ENCODE measurements at regions not wholly inside any gene's neighbourhood (a gene's known extent, or its start where the extent isn't known, plus 50 kb on each side); places are given as distances from the start of the nearest gene placed in this dataset.

GRCh38 chr2:18149660-18150246, 271.3 kb downstream of the KCNS3 start:
- peak; percentile 40 for DNase-seq (ENCODE audit: low spot score)

- DNase-seq (ENCODE audit: low spot score) = no peak
Measured at GRCh38 chr2:18136881-18137475, 258.5 kb downstream of the KCNS3 start.

- DNase-seq (ENCODE audit: low spot score) = no peak
Measured at GRCh38 chr2:18133310-18133709, 254.8 kb downstream of the KCNS3 start.

DNA sequence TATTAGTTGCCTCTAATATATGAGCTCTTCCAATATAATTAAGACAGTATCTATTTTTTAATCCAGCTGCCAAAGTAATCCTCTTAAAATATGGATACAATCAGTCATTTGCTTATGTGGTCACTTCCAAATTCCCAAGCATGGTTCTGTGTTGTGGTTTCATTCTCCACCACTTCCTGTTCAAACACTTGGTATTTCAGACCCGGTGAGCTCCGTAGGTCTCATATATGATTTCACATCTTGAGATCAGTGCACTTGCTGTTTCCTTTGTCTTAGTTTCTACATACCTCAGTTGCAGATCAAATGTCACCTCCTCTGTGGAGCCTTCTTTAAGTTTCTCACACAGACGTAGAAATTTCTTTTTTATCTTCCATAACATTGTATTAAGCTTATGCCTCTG, 254.2 kb downstream of the KCNS3 start:
- DNase-seq (ENCODE audit: low spot score) = no peak

- no peak for DNase-seq (ENCODE audit: low spot score)
Measured at GRCh38 chr2:18131761-18132160, 253.3 kb downstream of the KCNS3 start.

DNA sequence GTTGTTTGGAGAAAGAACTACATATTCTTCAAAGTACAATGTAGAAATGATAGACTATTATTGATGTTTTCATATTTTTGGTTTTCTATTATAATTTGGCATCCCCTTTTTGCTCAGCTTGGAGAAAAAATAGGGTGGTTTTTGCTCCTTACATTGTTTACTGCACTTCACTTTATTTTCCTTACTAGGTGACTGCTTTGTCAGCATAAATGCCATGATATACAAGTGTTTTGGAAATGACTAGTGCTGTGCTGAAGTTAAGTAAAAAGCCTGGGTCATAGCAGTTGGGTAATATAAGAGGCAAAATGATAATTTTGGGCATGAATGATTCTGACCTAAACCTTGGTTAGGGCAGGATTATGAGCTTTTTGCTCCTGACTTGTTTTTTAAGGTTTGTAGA, 250.9 kb downstream of the KCNS3 start:
- DNase-seq (ENCODE audit: low spot score) = no peak

- no peak for DNase-seq (ENCODE audit: low spot score)
Measured at GRCh38 chr2:18125303-18125702, 246.8 kb downstream of the KCNS3 start.

DNA sequence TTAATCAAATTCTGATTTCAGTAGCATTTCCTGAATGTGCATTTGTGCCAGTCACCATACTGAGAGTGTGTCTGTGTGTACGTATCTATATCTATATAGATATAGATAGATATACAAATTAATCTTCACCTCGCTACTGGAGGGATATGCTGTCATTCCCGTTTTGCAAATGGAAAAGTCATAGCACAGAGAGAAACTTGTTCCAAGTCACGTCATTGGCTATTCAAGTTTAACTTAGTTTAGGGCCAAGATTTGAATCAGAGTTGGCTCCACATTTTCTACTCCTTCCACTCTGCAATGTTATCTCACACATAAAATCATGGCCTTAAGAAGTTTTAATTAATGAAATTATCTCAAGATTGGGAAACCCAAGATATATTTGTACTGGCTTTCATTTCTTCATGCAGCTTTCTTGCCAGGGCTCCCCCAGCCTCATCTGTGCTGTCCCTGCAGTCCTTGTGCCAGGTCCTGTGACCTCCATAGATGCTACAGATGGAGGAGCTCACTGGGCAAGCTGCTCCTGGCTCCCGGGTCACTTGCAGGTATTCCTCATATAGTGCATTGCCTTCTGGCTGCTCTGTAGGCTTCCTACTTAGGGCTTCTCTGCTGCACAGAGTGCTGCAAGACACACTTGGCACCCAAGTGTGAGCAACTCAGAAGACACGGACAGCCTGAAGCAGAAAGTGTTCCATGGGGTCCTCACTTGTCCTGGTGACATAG, 245.8 kb downstream of the KCNS3 start:
- DNase-seq (ENCODE audit: low spot score) = no peak

DNA sequence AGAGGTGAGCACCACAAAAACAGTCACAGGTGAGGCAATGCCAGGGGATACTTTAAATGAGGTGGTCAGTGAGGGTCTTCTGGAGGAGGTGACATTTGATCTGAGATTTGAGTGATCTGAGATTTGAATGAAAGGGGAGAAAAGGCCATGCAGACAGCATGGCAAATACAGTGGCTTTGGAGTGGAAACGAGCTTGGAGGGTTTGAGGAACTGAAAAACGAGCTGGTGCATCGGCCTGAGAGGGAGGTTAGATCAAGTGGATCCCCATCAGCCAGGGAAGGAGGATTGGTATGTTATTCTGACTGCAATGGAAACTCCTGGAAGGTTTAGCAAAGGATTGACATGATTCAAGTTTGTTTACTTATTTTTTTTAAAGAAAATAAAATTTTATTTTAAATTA, 245.1 kb downstream of the KCNS3 start:
- no peak for DNase-seq (ENCODE audit: low spot score)

GRCh38 chr2:18123211-18123570, 244.7 kb downstream of the KCNS3 start:
- DNase-seq (ENCODE audit: low spot score) = peak; percentile 77

DNA sequence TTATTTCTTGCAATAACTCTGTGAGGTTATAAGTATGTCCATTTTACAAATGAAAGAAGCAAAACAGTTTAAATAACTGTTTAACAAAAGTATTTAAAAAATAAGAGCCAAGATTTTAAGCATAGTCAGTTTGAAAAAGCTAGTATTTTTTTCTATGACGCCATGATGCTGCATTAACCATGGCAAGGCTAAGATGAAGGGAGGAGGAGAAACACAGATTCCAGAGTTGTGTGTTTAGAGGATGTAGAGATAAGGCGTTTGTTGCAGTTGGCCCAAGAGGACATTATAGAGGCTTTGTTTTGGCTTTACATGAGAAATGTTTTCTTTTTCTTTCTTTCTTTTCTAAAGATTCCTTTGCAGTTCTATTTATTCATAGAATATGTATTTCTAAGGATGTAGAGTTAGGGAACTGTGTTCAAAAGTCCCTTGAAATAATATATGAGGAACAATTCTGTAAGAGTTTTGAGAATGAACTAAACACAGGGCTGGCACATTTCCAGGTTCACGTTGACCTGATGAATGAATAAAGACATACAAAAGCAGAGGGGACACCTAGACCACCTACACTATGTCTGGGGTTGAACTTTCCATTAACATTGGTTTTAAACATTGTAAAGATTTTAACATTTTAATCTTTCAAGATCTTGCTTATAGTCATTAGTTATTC, 244.2 kb downstream of the KCNS3 start:
- no peak for DNase-seq (ENCODE audit: low spot score)

DNA sequence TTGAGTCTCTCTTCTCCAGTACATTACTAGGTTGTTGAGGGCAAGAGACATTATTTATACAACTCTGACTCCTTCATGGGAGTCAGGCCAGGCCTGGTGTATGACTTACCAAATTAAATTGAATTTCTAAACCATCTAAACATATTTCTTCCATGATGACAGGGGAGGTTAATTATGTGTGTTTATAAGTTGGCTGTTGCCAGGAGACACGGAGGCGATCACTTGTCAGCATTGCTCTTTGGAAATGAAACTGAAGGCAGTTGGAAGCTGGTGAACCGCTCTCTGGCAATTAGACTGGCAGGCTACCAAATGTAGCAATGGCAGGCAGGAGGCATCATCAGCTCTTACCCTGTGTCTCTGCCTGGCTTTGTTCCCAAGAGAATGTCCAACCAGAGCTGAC, 241.4 kb downstream of the KCNS3 start:
- DNase-seq (ENCODE audit: low spot score) = peak; percentile 48

- no peak for DNase-seq (ENCODE audit: low spot score)
Measured at GRCh38 chr2:18118703-18119102, 240.2 kb downstream of the KCNS3 start.

- DNase-seq (ENCODE audit: low spot score) = no peak
Measured at GRCh38 chr2:18117592-18117991, 239.1 kb downstream of the KCNS3 start.

DNA sequence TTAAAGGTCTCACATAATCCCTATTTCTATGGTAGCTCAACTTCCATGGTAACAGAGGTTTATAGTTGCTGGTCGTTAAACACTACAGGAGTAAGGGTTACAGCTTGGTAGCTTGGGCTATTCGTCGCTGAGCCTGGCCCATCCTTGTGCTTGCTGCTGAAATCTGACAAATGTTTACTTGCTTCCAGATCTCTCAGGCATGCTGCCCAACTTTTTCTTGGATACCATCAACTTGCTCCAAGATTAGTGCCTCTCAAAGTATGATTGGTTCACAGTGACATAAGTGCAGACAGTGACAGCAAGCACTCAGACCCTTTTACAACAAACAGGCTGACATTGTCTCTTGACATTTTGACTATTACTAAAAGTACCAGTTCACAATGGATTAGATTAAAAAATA, 231.8 kb downstream of the KCNS3 start:
- no peak for DNase-seq (ENCODE audit: low spot score)

GRCh38 chr2:18106841-18107240, 228.4 kb downstream of the KCNS3 start:
- DNase-seq (ENCODE audit: low spot score) = no peak

DNA sequence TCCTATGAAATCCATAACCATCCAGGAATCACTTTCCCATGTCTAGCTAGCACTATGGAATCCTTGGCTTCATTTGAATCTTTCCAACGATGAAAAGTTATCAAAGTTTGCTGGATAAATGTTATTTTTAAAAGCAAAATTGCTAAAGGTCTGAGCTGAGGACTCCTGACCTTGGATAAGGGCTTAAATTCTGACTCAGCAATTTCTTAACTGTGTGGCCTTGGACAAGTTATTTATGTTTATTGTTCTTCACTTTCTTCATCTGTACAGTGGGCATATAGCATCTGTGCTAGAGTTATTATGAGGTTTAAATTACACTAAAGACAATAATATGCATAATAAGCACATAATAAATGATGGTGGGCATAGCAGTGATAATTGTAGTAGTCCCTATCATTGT, 227.5 kb downstream of the KCNS3 start:
- DNase-seq (ENCODE audit: low spot score) = no peak

DNA sequence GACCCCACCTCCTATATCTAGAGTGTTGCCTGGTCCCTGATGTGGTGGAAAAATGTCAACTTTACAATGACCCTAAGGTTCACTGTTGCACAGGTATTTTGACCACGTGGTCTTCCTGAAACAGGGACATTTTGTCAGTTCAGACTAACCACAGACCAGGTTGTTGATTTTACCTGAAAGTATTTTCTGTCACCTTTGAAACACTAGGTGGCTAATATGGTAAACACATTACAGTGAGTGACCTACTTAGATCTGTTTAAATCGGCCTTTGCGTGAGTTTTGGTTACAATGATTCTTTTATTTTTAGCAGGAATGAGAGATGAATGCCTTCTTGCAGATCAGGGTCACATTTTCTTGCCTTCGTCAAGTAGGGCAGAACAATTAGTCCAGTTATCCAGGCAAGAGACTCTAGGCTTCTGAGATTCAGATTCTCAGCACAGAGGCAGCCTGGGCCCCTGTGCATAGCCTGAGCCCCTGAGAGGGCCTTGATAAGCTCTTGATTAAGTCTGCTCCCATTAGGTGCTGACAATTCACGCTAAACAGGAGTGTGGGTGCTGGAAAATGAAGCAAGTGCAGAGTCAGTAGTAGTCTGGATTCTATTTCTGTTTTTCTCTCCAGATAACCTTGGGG, 226.2 kb downstream of the KCNS3 start:
- no peak for DNase-seq (ENCODE audit: low spot score)

DNA sequence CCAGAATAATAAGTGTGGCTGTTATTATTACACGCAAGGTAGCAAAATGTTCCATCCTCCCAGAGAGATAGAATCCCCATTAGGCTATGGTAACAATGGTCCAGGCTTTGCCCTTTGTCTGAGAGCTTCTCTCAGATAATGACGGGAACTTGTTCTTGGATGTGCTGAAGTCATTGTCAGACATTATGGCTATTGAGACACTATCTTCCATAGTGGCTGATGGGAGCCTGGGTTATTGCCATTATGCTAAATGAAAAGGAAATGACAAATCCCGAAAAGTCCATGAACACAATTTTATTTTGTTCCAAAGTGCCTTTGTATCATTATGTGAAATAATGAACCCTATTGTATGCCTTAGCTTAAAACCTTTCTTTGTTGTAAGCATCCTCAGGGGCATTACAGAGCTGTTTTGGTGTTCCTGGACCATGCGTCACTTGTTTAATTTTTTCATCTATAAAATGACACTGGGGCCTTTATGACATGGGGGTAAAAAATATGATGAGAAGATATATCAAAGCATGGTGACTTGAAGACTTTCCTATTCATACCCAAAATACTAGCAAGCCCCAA, 218.5 kb downstream of the KCNS3 start:
- no peak for DNase-seq (ENCODE audit: low spot score)

DNA sequence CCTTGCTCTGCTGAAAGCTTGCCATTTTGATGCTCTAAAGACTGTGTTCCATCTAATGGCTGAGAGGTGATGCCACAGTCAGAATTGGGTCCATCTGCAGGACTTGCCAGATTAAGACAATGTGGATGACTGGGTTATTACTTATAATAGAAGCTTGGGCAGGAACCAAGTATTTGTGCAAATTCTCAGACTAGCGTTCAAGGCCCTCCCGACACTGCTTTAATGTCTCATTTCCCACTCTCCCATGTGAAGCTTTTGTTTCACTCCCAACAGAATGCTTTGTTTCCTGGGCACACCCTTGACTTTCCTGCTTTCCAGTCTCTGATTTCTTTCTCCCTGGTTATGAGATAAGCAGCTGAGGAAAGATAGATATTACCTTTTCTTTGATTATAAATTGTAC, 215.8 kb downstream of the KCNS3 start:
- DNase-seq (ENCODE audit: low spot score) = no peak

GRCh38 chr2:18093196-18093595, 214.7 kb downstream of the KCNS3 start:
- DNase-seq (ENCODE audit: low spot score) = no peak

DNA sequence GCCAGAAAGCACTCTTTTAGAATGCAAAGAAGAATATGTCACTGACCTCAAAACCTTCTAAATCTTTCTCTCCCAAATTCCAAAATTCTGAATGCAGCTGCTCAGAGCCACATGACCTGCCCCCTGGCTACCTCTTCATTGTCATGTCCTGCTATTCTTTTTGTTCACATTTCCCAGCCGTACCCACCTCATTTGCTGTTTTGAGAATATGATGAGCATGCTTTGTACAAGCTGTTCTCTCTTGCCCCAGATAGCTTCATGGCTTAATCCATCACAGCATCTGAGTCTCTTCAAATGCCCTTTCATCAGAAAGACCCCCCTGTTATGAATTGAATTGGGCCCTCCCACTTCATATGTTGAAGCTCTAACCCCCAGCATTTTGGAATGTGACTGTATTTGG, 214.3 kb downstream of the KCNS3 start:
- DNase-seq (ENCODE audit: low spot score) = no peak
